Thoracic aorta (tissue), 2 donors: ENCODE measurements at regions not wholly inside any gene's neighbourhood (a gene's known extent, or its start where the extent isn't known, plus 50 kb on each side); places are given as distances from the start of the nearest gene placed in this dataset.
"Not testable (repeated sequence)": the region's sequence is repeated elsewhere in the genome, so short reads cannot be mapped to it uniquely, and the experiment has no call there.

Experiments
- ATAC-seq: fragments of 150-250 bp; one replicate; pipeline ENCODE4 v1.8.0; 2017; ENCODE audit warnings: low read depth; ENCODE audit not compliant: insufficient number of reproducible peaks, low FRiP score
- DNase-seq: peaks from one replicate; pipeline ENCODE4 v3.0.0-alpha.2; 2020; ENCODE audit warnings: low spot score
- H3K27ac ChIP-seq, 2 donors: fragments of 200-600 bp; sonication (generic); 1 replicate in 1 of 2; 2 replicates in 1 of 2; pipeline ENCODE4 v1.5.1; 2016; ENCODE audit warnings: mild to moderate bottlenecking in 2 of 2, moderate library complexity in 2 of 2
- H3K27me3 ChIP-seq: fragments of 200-600 bp; sonication (generic); replicated peaks from 2 replicates; pipeline ENCODE4 v1.6.0; 2016; ENCODE audit warnings: mild to moderate bottlenecking; ENCODE audit not compliant: insufficient read depth
- H3K36me3 ChIP-seq: fragments of 200-600 bp; sonication (generic); one replicate; pipeline ENCODE4 v1.5.1; 2016
- H3K4me1 ChIP-seq, 2 donors: fragments of 200-600 bp; sonication (generic); 1 replicate in 1 of 2; 2 replicates in 1 of 2; pipeline versions ENCODE4 v1.5.1 to v1.6.0; 2016; ENCODE audit warnings: low read depth in 2 of 2, mild to moderate bottlenecking in 1 of 2; ENCODE audit not compliant: control insufficient read depth in 1 of 2
- H3K4me3 ChIP-seq: fragments of 200-600 bp; sonication (generic); 2 replicates; pipeline ENCODE4 v1.5.1; 2016; ENCODE audit warnings: mild to moderate bottlenecking
- H3K9me3 ChIP-seq: fragments of 200-600 bp; sonication (generic); 2 replicates; pipeline ENCODE4 v1.5.1; 2016
- TF ChIP-seq, protein P1 (sequence below): fragments of 200-600 bp; sonication (generic); IDR thresholded peaks from one replicate; pipeline ENCODE4 v1.5.1; 2019; ENCODE audit warnings: antibody characterized with exemption

DNA sequence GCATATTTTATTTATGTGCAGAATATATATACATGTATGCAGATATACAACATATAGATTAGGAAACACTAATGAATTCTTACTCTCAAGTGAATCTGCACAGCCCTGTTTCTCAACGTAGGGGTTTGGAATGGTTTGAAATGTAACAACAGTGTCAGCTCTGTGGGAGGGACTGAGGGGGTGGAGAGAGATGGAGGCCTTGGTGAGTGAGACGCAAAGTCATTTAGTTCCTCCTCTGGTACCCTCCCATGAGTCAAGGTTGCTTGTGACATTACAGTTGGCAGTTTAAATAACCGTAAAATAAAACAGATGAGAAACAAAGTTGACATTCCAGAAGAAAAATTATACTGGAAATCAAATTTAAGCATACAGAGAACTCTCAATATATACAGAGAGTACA lies 313.0 kb upstream of the PRKD1 start:
- no peak for ATAC-seq
- no peaks in the 10 kb centered on the region for H3K9me3 ChIP-seq
- TF ChIP-seq, protein P1, sequence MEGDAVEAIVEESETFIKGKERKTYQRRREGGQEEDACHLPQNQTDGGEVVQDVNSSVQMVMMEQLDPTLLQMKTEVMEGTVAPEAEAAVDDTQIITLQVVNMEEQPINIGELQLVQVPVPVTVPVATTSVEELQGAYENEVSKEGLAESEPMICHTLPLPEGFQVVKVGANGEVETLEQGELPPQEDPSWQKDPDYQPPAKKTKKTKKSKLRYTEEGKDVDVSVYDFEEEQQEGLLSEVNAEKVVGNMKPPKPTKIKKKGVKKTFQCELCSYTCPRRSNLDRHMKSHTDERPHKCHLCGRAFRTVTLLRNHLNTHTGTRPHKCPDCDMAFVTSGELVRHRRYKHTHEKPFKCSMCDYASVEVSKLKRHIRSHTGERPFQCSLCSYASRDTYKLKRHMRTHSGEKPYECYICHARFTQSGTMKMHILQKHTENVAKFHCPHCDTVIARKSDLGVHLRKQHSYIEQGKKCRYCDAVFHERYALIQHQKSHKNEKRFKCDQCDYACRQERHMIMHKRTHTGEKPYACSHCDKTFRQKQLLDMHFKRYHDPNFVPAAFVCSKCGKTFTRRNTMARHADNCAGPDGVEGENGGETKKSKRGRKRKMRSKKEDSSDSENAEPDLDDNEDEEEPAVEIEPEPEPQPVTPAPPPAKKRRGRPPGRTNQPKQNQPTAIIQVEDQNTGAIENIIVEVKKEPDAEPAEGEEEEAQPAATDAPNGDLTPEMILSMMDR, result no peak
- H3K36me3 ChIP-seq, result no peaks in the 10 kb centered on the region
- H3K4me1 ChIP-seq, result no peaks in the 10 kb centered on the region
- H3K4me3 ChIP-seq, result no peak overlapping the region
- H3K27ac ChIP-seq, result no peak overlapping the region
- no peak for DNase-seq
- no peaks in the 10 kb centered on the region for H3K27me3 ChIP-seq

DNA sequence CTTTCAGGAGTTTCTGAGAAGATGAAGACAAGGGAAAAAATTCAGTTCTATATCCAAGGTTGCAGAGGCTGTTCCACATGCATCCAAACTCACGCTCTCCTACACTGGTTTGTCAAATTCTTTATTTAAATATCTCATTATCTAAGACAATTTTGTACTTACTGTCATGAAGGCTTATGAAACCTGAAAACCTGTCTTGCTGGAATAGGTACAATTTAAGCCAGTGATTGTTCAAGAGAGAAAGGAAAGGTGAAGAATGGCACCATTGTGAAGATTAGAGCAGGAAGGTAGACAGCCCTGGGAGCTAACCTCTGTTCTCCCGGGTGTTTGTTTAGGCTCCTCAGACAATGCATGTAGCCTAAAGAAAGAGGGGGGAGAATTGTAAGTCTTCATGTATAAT lies 315.1 kb upstream of the PRKD1 start:
- H3K9me3 ChIP-seq, result no peaks in the 10 kb centered on the region
- DNase-seq (no peak), ATAC-seq (no peak)
- no peak overlapping the region for H3K4me3 ChIP-seq
- H3K27ac ChIP-seq, result no peak overlapping the region
- TF ChIP-seq, protein P1, result no peak
- no peaks in the 10 kb centered on the region for H3K4me1 ChIP-seq
- H3K27me3 ChIP-seq, result no peaks in the 10 kb centered on the region
- no peaks in the 10 kb centered on the region for H3K36me3 ChIP-seq

DNA sequence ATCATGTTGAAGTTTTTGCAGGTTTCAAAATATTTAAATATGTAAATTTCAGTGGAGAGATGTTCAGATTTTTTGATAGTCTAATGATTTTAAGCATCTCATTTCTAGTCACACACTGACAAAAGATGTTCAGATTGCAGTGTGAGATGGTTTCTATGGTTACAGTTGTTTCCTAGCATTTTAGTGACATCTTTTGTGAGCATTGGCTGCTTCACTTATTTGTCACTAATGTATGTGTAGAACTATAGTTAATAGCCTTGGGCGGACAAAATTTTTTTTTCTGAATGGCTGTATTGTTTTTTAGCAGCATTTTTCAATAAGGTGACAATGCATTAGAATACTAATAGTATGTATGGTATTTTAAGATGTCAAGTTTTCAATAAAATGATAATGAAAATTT lies 315.6 kb upstream of the PRKD1 start:
- DNase-seq, result no peak
- Histone ChIP-seq H3K27me3 (no peaks in the 10 kb centered on the region), H3K27ac (no peak overlapping the region)

DNA sequence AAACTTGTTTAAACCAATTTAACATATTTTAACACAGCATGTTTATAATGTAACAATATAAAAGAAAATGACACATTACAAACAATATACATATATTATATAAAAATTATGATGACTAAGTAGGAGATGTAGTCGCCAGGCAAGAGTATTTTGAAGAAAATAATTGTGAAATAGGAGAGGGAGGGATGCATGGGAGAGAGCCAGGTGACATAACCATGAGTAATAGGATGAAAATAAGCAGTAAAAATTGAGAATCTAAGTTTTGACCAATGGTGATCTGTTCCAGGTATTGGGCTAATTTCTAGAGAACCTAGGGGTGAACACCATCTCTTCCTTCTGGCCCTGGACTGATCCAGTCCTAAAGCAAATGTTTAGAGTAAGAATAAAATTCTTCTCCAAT lies 315.2 kb upstream of the G2E3 start:
- Histone ChIP-seq H3K27me3 (no peaks in the 10 kb centered on the region), H3K4me1 (no peaks in the 10 kb centered on the region), H3K27ac (no peak overlapping the region), H3K4me3 (no peak overlapping the region), H3K36me3 (no peaks in the 10 kb centered on the region), H3K9me3 (no peaks in the 10 kb centered on the region)
- TF ChIP-seq, protein P1, result no peak
- DNase-seq (no peak), ATAC-seq (no peak)

More for the DNA sequence above, 315.6 kb upstream of the PRKD1 start:
- Histone ChIP-seq H3K36me3 (no peaks in the 10 kb centered on the region), H3K9me3 (no peaks in the 10 kb centered on the region), H3K4me1 (no peaks in the 10 kb centered on the region), H3K4me3 (no peak overlapping the region)
- no peak for ATAC-seq
- TF ChIP-seq, protein P1, result no peak

DNA sequence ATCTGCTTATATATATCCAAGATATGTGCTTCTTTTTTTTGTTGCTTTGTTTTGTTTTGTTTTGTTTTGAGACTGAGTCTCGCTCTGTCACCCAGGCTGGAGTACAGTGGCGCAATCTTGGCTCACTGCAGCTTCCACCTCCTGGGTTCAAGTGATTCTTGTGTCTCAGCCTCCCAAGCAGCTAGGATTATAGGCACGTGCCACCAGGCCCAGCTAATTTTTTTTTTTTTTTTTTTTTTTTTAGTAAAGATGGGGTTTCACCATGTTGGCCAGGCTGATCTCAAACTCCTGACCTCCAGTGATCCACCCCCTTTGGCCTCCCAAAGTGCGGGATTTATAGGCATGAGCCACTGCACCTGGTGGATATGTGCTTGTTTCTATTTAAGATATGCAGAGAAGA lies 314.6 kb upstream of the G2E3 start:
- H3K36me3 ChIP-seq, DNase-seq, H3K4me3 ChIP-seq, H3K9me3 ChIP-seq, H3K27ac ChIP-seq, H3K4me1 ChIP-seq, ATAC-seq, H3K27me3 ChIP-seq: not testable (repeated sequence)

DNA sequence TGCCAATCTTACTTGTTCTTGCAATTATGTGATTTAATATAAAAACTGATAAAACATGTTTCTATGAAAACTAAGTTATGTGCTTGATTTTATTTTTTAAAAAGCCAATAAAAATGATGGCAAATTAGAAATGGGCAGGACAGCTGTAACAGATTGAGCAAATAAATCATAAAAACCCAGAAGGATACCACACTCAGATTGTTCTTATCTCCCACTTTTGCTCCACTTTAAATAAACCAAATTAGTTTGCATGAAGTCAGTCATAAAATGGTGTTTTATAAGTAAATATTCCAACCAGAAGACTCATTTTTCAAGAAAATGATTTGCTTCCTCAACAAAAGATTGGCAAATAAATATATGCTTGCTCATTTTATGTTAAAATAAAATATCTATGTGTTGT lies 307.9 kb upstream of the G2E3 start:
- no peak overlapping the region for H3K4me3 ChIP-seq
- no peak for ATAC-seq
- TF ChIP-seq, protein P1, result no peak
- no peaks in the 10 kb centered on the region for H3K9me3 ChIP-seq
- H3K36me3 ChIP-seq, result no peaks in the 10 kb centered on the region
- peaks cover 2 to 8% of the 10 kb centered on the region in 2 donors for H3K4me1 ChIP-seq
- no peak for DNase-seq
- H3K27ac ChIP-seq, result no peak overlapping the region
- no peaks in the 10 kb centered on the region for H3K27me3 ChIP-seq
